Activated T-cell treated with anti-CD3 and anti-CD28 coated beads, Interleukin-2, amount 50 U/mL, for 1 hour (primary cell): ENCODE measurements at regions not wholly inside any gene's neighbourhood (a gene's known extent, or its start where the extent isn't known, plus 50 kb on each side); places are given as distances from the start of the nearest gene placed in this dataset.
"Not testable (repeated sequence)": the region's sequence is repeated elsewhere in the genome, so short reads cannot be mapped to it uniquely, and the experiment has no call there.

Experiments
- DNase-seq: peaks from one replicate; pipeline ENCODE4 v3.0.0-alpha.2; 2020

GRCh38 chr1:121519042-121519755 lies 334.4 kb downstream of the SRGAP2C start:
- peak; percentile 83 for DNase-seq

GRCh38 chr1:121519756-121520286 lies 335.0 kb downstream of the SRGAP2C start:
- not testable (repeated sequence) for DNase-seq

DNA sequence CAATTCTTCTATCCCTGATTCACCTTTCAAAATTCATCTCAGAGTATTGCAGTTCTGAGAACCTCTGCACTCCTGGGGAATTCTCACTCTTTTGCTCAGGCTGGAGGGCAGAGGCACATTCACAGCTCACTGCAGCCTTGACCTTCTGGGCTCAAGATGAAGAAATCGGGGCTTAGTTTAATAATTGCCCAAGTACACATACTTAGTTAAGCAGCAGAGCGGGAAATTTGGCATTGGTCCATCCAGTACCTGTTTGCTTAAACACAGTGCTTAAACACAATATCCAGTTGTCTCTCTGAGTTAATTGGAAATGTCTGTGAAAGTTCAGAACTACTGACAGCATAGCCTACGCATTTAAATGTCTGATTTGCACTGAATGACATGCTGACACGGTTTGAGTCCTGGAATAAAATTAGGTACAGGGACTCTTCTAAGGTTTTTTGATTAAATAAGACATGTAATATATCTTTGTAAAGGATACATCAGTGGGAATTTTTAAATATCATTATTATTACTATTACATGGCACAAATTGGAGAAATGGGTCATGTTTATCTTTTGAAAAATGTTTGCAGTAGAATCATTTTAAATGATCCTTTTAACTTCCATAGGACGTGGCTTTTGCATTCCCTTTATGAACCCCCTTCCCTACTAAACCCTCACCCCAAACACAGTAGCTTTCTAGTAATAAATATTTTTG lies 337.4 kb downstream of the SRGAP2C start:
- no peak for DNase-seq

- not testable (repeated sequence) for DNase-seq
These were observed 338.3 kb downstream of the SRGAP2C start for GRCh38 chr1:121523112-121523511.

DNA sequence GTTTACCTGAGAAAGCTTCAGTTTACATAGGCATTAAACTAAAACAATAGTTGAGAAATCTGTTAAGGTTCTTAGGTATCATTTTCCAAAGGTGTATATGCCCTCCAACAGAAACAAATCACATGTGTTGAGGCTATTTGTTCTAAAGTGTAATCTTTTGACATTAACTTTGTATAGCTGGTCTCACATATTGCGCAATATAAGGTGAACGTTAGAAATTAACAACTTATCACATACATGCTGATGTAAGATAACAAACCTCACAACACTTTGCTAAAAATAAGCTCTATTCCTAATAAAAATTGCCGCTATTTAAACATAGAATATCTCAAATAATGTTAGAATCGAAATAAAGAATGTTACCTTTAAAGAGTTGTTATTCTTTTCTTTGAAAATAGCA lies 340.6 kb downstream of the SRGAP2C start:
- no peak for DNase-seq

- DNase-seq = not testable (repeated sequence)
These were observed 344.2 kb downstream of the SRGAP2C start for GRCh38 chr1:121528958-121529357.

GRCh38 chr1:121530026-121530425 lies 345.3 kb downstream of the SRGAP2C start:
- DNase-seq = not testable (repeated sequence)

DNA sequence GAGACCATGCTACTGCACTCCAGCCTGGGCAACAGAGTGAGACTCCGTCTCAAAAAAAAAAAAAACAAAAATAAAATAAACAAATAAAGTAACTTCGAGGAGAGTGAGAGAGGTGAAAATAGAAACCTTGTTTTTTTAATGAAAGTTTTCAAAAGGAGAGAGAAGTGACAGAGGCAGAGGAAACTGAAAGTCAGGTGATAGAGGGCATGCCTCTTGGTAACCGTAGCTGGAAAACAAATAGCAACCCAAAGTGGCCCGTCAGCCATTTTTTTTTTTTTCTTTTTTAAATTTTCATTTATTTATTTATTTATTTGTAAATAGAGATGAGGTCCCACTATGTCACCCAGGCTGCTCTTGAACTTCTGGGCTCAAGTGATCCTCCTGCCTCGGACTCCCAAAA lies 347.0 kb downstream of the SRGAP2C start:
- not testable (repeated sequence) for DNase-seq

DNA sequence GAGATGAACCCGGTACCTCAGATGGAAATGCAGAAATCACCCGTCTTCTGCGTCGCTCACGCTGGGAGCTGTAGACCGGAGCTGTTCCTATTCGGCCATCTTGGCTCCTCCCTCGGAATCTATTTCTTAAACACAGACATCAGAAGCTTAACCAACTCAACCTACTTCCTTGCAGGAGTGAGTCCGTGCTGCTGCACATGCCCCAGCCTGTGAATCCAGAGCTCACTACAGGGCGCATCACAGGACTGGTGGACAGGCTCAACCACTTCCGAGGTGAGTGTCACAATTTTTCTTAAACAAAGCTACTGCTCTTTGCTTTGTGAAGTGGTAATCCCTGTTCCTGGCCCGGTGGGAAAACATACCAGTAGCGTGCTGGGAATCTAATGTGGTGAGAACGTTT lies 353.4 kb downstream of the SRGAP2C start:
- not testable (repeated sequence) for DNase-seq

DNA sequence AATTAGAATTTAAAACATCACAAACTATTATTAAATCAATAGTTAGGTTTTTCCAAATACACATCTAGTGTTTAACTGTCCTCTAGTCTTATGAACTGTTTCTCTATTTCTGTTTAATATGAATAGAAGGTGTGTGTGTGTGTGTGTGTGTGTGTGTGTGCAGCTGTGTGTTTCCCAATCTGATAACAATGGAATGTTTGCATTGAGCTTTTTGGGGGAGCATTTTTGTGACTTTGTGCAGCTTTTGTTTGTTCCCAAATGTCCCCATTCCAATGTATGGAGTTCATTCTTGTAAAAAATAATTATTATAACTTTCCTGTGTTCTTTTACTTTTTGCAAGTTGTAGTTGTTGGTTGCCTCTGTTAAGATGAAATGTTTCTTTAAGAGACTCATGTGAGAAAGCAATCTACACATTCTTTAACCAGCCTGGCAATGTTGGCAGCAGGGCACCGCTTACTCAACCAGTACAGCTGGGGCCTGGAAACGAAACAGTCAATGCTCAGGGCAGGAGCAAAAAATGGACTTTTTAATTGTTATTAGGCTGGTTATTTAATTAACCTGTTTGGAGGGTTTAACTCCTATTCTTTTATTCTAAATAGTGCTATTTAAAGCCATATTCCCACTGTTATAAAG lies 354.3 kb downstream of the SRGAP2C start:
- no peak for DNase-seq

- DNase-seq = not testable (repeated sequence)
These were observed 359.2 kb downstream of the SRGAP2C start for GRCh38 chr1:121543988-121544387.

- DNase-seq = no peak
These were observed 359.7 kb downstream of the SRGAP2C start for GRCh38 chr1:121544500-121544899.

DNA sequence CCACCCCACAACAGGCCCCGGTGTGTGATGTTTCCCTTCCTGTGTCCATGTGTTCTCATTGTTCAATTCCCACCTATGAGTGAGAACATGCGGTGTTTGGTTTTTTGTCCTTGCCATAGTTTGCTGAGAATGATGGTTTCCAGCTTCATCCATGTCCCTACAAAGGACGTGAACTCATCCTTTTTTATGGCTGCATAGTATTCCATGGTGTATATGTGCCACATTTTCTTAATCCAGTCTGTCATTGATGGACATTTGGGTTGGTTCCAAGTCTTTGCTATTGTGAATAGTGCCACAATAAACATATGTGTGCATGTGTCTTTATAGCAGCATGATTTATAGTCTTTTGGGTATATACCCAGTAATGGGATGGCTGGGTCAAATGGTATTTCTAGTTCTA lies 361.1 kb downstream of the SRGAP2C start:
- not testable (repeated sequence) for DNase-seq

DNA sequence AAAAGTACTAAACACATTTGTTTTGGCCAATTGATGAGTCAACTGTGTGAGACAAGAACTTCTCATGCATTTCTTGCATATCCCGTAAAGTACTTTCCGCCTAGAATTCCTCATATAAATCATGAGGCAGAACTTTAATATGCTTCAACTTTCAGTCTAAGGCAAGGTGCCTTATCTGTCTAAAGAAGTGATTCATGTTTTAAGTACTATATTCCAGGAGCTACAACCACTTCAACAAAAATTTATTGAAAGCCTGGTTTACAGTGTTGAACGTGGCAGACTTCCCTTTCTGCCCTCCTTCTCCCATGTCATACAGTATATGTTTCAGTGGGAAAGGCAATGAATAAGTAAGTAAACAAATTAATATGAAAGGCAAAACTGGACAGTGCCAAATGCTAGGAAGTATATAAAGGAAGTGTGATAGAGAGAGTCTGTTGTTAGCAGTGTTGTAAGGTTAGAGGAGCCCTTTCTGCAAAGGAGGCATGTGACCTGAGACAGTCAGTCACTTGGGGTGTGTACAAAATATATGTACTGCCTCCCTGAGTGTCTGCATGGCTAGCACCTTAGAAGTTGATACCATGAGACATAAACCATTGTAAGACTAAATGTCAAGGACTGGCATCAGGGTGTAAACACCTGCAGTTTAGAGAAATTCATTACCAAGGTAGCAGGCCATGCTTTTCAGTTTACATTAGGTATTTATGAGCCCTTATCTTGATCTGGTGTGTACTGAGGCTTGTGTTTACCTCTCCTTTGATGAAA lies 362.2 kb downstream of the SRGAP2C start:
- no peak for DNase-seq

- DNase-seq = not testable (repeated sequence)
These were observed 363.0 kb downstream of the SRGAP2C start for GRCh38 chr1:121547726-121548125.

GRCh38 chr1:121550817-121551216 lies 366.0 kb downstream of the SRGAP2C start:
- DNase-seq = not testable (repeated sequence)

DNA sequence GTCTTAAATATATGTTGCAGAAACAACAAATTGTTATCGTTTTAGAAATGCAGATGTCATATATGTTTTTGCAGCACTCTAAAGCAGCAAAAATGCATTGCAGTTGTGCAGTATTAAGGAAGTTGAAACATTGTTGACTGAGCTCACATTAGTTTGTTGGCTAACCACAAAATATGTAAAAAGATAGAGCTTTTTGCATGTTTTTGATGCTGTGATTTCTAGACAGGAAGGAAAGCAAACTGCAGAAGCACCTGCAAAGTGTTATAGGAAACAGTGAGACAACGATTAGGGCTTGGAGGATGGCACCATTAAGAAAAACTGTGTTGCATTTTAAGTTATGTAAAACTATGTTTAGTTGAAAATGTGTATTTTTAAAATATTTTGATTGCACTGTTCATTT lies 366.7 kb downstream of the SRGAP2C start:
- not testable (repeated sequence) for DNase-seq

GRCh38 chr1:121556560-121556959 lies 371.8 kb downstream of the SRGAP2C start:
- DNase-seq = not testable (repeated sequence)

GRCh38 chr1:121558034-121558433 lies 373.3 kb downstream of the SRGAP2C start:
- not testable (repeated sequence) for DNase-seq

GRCh38 chr1:121558514-121558913 lies 373.7 kb downstream of the SRGAP2C start:
- DNase-seq = no peak

- DNase-seq = no peak
These were observed 381.6 kb downstream of the SRGAP2C start for GRCh38 chr1:121566346-121566745.

GRCh38 chr1:121569428-121569827 lies 384.7 kb downstream of the SRGAP2C start:
- no peak for DNase-seq
